CD4-positive, alpha-beta memory T cell (primary cell): ENCODE measurements at regions not wholly inside any gene's neighbourhood (a gene's known extent, or its start where the extent isn't known, plus 50 kb on each side); places are given as distances from the start of the nearest gene placed in this dataset.

Experiments used
- CTCF ChIA-PET: fragments of 350-600 bp; sonication (Branson Sonifier 250); formaldehyde crosslinking; loops from one replicate; lab custom pipeline; 2021; ENCODE audit warnings: inconsistent platforms; ENCODE audit not compliant: partially characterized antibody; lab: Charles Lee
- POLR2A ChIA-PET: fragments of 350-600 bp; sonication (Branson Sonifier 250); formaldehyde crosslinking; loops from one replicate; lab custom pipeline; 2021; ENCODE audit not compliant: partially characterized antibody; lab: Charles Lee
- DNase-seq, 5 donors: peaks; one replicate each; pipeline versions ENCODE4 v3.0.0 to v3.0.0-alpha.2; 2020 to 2022; ENCODE audit warnings: mixed read lengths in 1 of 5
- H3K27ac ChIP-seq: one replicate; pipeline ENCODE4 v1.7.0; 2013; ENCODE audit warnings: low read depth, low read length
- H3K27me3 ChIP-seq: 2 replicates; pipeline ENCODE4 v1.7.0; 2013; ENCODE audit warnings: mild to moderate bottlenecking, low read length, moderate library complexity; ENCODE audit not compliant: insufficient read depth
- H3K36me3 ChIP-seq: 2 replicates; pipeline ENCODE4 v1.7.0; 2013; ENCODE audit warnings: mild to moderate bottlenecking, low read length, moderate library complexity; ENCODE audit not compliant: insufficient read depth
- H3K4me1 ChIP-seq: 2 replicates; pipeline ENCODE4 v1.7.0; 2013; ENCODE audit warnings: mild to moderate bottlenecking, low read length, moderate library complexity; ENCODE audit not compliant: insufficient read depth
- H3K4me3 ChIP-seq, 2 donors: one replicate each; pipeline ENCODE4 v1.7.0; 2013; ENCODE audit warnings: low read length in 2 of 2, mild to moderate bottlenecking in 1 of 2
- H3K9me3 ChIP-seq, 2 donors: one replicate each; pipeline ENCODE4 v1.7.0; 2013; ENCODE audit warnings: low read length in 2 of 2, control low read depth in 1 of 2; ENCODE audit not compliant: control insufficient read depth in 1 of 2
- H3K27ac Mint-ChIP-seq, 7 donors: one replicate each; pipeline ENCODE4 v1.8.0; 2020 to 2021; ENCODE audit warnings: mixed read lengths in 7 of 7, mild to moderate bottlenecking in 6 of 7, inconsistent platforms in 3 of 7, moderate library complexity in 3 of 7
- H3K27me3 Mint-ChIP-seq, 2 donors: one replicate each; pipeline ENCODE4 v1.8.0; 2020 to 2021; ENCODE audit warnings: mixed read lengths in 2 of 2
- H3K36me3 Mint-ChIP-seq, 2 donors: one replicate each; pipeline ENCODE4 v1.8.0; 2020 to 2021; ENCODE audit warnings: mixed read lengths in 2 of 2, inconsistent platforms in 1 of 2, mild to moderate bottlenecking in 1 of 2
- H3K4me1 Mint-ChIP-seq, 4 donors: one replicate each; pipeline ENCODE4 v1.8.0; 2020 to 2021; ENCODE audit warnings: mixed read lengths in 4 of 4, mild to moderate bottlenecking in 1 of 4
- H3K4me3 Mint-ChIP-seq, 8 donors: one replicate each; pipeline ENCODE4 v1.8.0; 2020 to 2021; ENCODE audit warnings: mixed read lengths in 8 of 8, mild to moderate bottlenecking in 7 of 8, moderate library complexity in 6 of 8, inconsistent platforms in 3 of 8
- H3K9me3 Mint-ChIP-seq, 8 donors: one replicate each; pipeline ENCODE4 v1.8.0; 2020 to 2021; ENCODE audit warnings: mixed read lengths in 8 of 8, mild to moderate bottlenecking in 5 of 8, inconsistent platforms in 3 of 8, moderate library complexity in 1 of 8
- intact Hi-C: fragments of 100-400 bp; cut with micrococcal nuclease; formaldehyde crosslinking; loops from one replicate; pipeline ENCODE4 v1.15.1; 2023

- Histone ChIP-seq H3K36me3 (no peaks in the 10 kb centered on the region), H3K27me3 (no peaks in the 10 kb centered on the region), H3K27ac (no peak overlapping the region), H3K4me1 (no peaks in the 10 kb centered on the region), H3K4me3 (no peak overlapping the region), H3K9me3 (no peaks in the 10 kb centered on the region)
- H3K27ac Mint-ChIP-seq: no peak overlapping the region
- ChIA-PET POLR2A (no interaction called here), CTCF (no interaction called here)
- H3K4me3 Mint-ChIP-seq: no peak overlapping the region
- peaks cover 9 to 11% of the 10 kb centered on the region in 2 donors for H3K27me3 Mint-ChIP-seq
- no peaks in the 10 kb centered on the region for H3K36me3 Mint-ChIP-seq
- peaks cover 0 to 4% (median 0%) of the 10 kb centered on the region in 8 donors for H3K9me3 Mint-ChIP-seq
- intact Hi-C loops: no loop called here
- no peak for DNase-seq
- H3K4me1 Mint-ChIP-seq: no peaks in the 10 kb centered on the region
These were observed 160.0 kb downstream of the MINAR1 start for GRCh38 chr15:79592126-79592525.

- ChIA-PET POLR2A (no interaction called here), CTCF (no interaction called here)
- H3K36me3 ChIP-seq: no peaks in the 10 kb centered on the region
- no peaks in the 10 kb centered on the region for H3K9me3 ChIP-seq
- no peak overlapping the region for H3K27ac Mint-ChIP-seq
- H3K27me3 ChIP-seq: no peaks in the 10 kb centered on the region
- no peak overlapping the region for H3K4me3 Mint-ChIP-seq
- no peak for DNase-seq
- no peaks in the 10 kb centered on the region for H3K4me1 ChIP-seq
- H3K36me3 Mint-ChIP-seq: no peaks in the 10 kb centered on the region
- intact Hi-C loops: no loop called here
- no peaks in the 10 kb centered on the region for H3K4me1 Mint-ChIP-seq
- peaks cover 0 to 4% (median 0%) of the 10 kb centered on the region in 8 donors for H3K9me3 Mint-ChIP-seq
- H3K27me3 Mint-ChIP-seq: peaks cover 7 to 11% of the 10 kb centered on the region in 2 donors
- no peak overlapping the region for H3K4me3 ChIP-seq
- H3K27ac ChIP-seq: no peak overlapping the region
These were observed 161.2 kb downstream of the MINAR1 start for GRCh38 chr15:79593119-79593869.

GRCh38 chr15:79595306-79595705 lies 163.2 kb downstream of the MINAR1 start:
- H3K27me3 Mint-ChIP-seq: peaks cover 2 to 13% of the 10 kb centered on the region in 2 donors
- CTCF ChIA-PET: interaction anchor here (0.7 to 1.7 kb wide), 3 partner anchors 9 to 18 kb away, joined by 3 to 7 read pairs (median 3); no protein-coding TSS in a partner anchor
- intact Hi-C loops: no loop called here

GRCh38 chr15:79595995-79596622 lies 164.0 kb downstream of the MINAR1 start:
- no peak overlapping the region for H3K4me3 Mint-ChIP-seq
- Histone ChIP-seq H3K4me3 (no peak overlapping the region), H3K4me1 (no peaks in the 10 kb centered on the region), H3K27ac (no peak overlapping the region), H3K9me3 (no peaks in the 10 kb centered on the region), H3K36me3 (no peaks in the 10 kb centered on the region), H3K27me3 (no peaks in the 10 kb centered on the region)
- no peaks in the 10 kb centered on the region for H3K36me3 Mint-ChIP-seq
- peaks cover 2 to 12% of the 10 kb centered on the region in 2 donors for H3K27me3 Mint-ChIP-seq
- no peaks in the 10 kb centered on the region for H3K4me1 Mint-ChIP-seq
- no peak overlapping the region for H3K27ac Mint-ChIP-seq
- CTCF ChIA-PET: interaction anchor here (0.7 to 3.0 kb wide), 6 partner anchors 10 to 214 kb away, joined by 3 to 8 read pairs (median 4); no protein-coding TSS in a partner anchor
- DNase-seq: peak in 4 of 5 donors; percentile 12 to 41 (median 22)
- peaks cover 0 to 7% (median 0%) of the 10 kb centered on the region in 8 donors for H3K9me3 Mint-ChIP-seq
- POLR2A ChIA-PET: no interaction called here
- intact Hi-C loops: no loop called here

More at GRCh38 chr15:79595306-79595705, 163.2 kb downstream of the MINAR1 start:
- Histone ChIP-seq H3K36me3 (no peaks in the 10 kb centered on the region), H3K27ac (no peak overlapping the region), H3K4me3 (no peak overlapping the region), H3K4me1 (no peaks in the 10 kb centered on the region), H3K9me3 (no peaks in the 10 kb centered on the region), H3K27me3 (no peaks in the 10 kb centered on the region)
- no peak for DNase-seq
- H3K36me3 Mint-ChIP-seq: no peaks in the 10 kb centered on the region
- H3K27ac Mint-ChIP-seq: no peak overlapping the region
- peaks cover 0 to 7% (median 0%) of the 10 kb centered on the region in 8 donors for H3K9me3 Mint-ChIP-seq
- POLR2A ChIA-PET: no interaction called here
- no peak overlapping the region for H3K4me3 Mint-ChIP-seq
- no peaks in the 10 kb centered on the region for H3K4me1 Mint-ChIP-seq

- Histone ChIP-seq H3K9me3 (no peaks in the 10 kb centered on the region), H3K4me1 (no peaks in the 10 kb centered on the region), H3K27me3 (peaks cover 4% of the 10 kb centered on the region), H3K4me3 (no peak overlapping the region), H3K27ac (no peak overlapping the region), H3K36me3 (no peaks in the 10 kb centered on the region)
- ChIA-PET POLR2A (no interaction called here), CTCF (interaction anchor here (3.0 kb wide), 1 partner anchor 216 kb away, joined by 8 read pairs; no protein-coding TSS in a partner anchor)
- Mint-ChIP-seq H3K27me3 (peaks cover under 1 to 10% of the 10 kb centered on the region in 2 donors), H3K9me3 (peaks cover 0 to 7% (median under 1%) of the 10 kb centered on the region in 8 donors), H3K27ac (no peak overlapping the region), H3K4me1 (no peaks in the 10 kb centered on the region), H3K36me3 (no peaks in the 10 kb centered on the region), H3K4me3 (no peak overlapping the region)
- intact Hi-C loops: no loop called here
- no peak for DNase-seq
These were observed 166.5 kb downstream of the MINAR1 start for GRCh38 chr15:79598639-79599038.

- Mint-ChIP-seq H3K27me3 (peaks cover 0 to 14% of the 10 kb centered on the region in 2 donors), H3K4me1 (no peaks in the 10 kb centered on the region), H3K4me3 (no peak overlapping the region), H3K27ac (no peak overlapping the region), H3K36me3 (no peaks in the 10 kb centered on the region), H3K9me3 (peaks cover 0 to 7% (median 0%) of the 10 kb centered on the region in 8 donors)
- Histone ChIP-seq H3K36me3 (no peaks in the 10 kb centered on the region), H3K27ac (no peak overlapping the region), H3K4me1 (no peaks in the 10 kb centered on the region), H3K4me3 (no peak overlapping the region), H3K27me3 (peaks cover 4% of the 10 kb centered on the region), H3K9me3 (no peaks in the 10 kb centered on the region)
- CTCF ChIA-PET: no interaction called here
- POLR2A ChIA-PET: no interaction called here
- intact Hi-C loops: no loop called here
- DNase-seq: no peak
These were observed 169.4 kb downstream of the MINAR1 start for GRCh38 chr15:79601405-79602086.

GRCh38 chr15:79602180-79602579 lies 170.0 kb downstream of the MINAR1 start:
- H3K27ac Mint-ChIP-seq: no peak overlapping the region
- H3K4me3 Mint-ChIP-seq: no peak overlapping the region
- Histone ChIP-seq H3K27me3 (peaks cover 4% of the 10 kb centered on the region), H3K4me1 (no peaks in the 10 kb centered on the region), H3K4me3 (no peak overlapping the region), H3K36me3 (no peaks in the 10 kb centered on the region), H3K27ac (no peak overlapping the region), H3K9me3 (no peaks in the 10 kb centered on the region)
- H3K9me3 Mint-ChIP-seq: peaks cover 0 to 7% (median 0%) of the 10 kb centered on the region in 8 donors
- DNase-seq: no peak
- intact Hi-C loops: no loop called here
- H3K4me1 Mint-ChIP-seq: no peaks in the 10 kb centered on the region
- POLR2A ChIA-PET: no interaction called here
- CTCF ChIA-PET: no interaction called here
- peaks cover 0 to 14% of the 10 kb centered on the region in 2 donors for H3K27me3 Mint-ChIP-seq
- H3K36me3 Mint-ChIP-seq: no peaks in the 10 kb centered on the region
